ENCODE measurements at regions not wholly inside any gene's neighbourhood (a gene's known extent, or its start where the extent isn't known, plus 50 kb on each side); places are given as distances from the start of the nearest gene placed in this dataset.
"Not testable (repeated sequence)": the region's sequence is repeated elsewhere in the genome, so short reads cannot be mapped to it uniquely, and the experiment has no call there.

GRCh38 chr11:104691129-104691528, 207.1 kb downstream of the CASP12 start:
- no peak overlapping the region for H3K4me3 ChIP-seq (ENCODE audit: insufficient read length, low read depth)
- TF ChIP-seq SUZ12 (IDR thresholded peaks at IDR 0.05; ENCODE audit: extremely low read depth, insufficient read depth, insufficient read length) (no peak), ZNF274 (IDR thresholded peaks at IDR 0.05; ENCODE audit: low read depth, low read length) (no peak)
- H3K4me1 ChIP-seq (ENCODE audit: insufficient read depth, insufficient read length), result no peaks in the 10 kb centered on the region
- H3K9ac ChIP-seq (ENCODE audit: insufficient read length, low read depth), result no peak overlapping the region
- DNase-seq (ENCODE audit: low read depth, low spot score), result no peak
- no peaks in the 10 kb centered on the region for H3K9me3 ChIP-seq (ENCODE audit: insufficient read depth, low read length)
- no peaks in the 10 kb centered on the region for H3K36me3 ChIP-seq (ENCODE audit: insufficient read depth, insufficient read length, low read length)
- no peaks in the 10 kb centered on the region for H3K27me3 ChIP-seq (ENCODE audit: insufficient read depth, insufficient read length)

- DNase-seq (ENCODE audit: low read depth, low spot score), result no peak
- Histone ChIP-seq H3K4me1 (ENCODE audit: insufficient read depth, insufficient read length) (no peaks in the 10 kb centered on the region), H3K9me3 (ENCODE audit: insufficient read depth, low read length) (no peaks in the 10 kb centered on the region), H3K36me3 (ENCODE audit: insufficient read depth, insufficient read length, low read length) (no peaks in the 10 kb centered on the region), H3K27me3 (ENCODE audit: insufficient read depth, insufficient read length) (no peaks in the 10 kb centered on the region), H3K4me3 (ENCODE audit: insufficient read length, low read depth) (no peak overlapping the region), H3K9ac (ENCODE audit: insufficient read length, low read depth) (no peak overlapping the region)
- TF ChIP-seq ZNF274 (IDR thresholded peaks at IDR 0.05; ENCODE audit: low read depth, low read length), result no peak
- TF ChIP-seq SUZ12 (IDR thresholded peaks at IDR 0.05; ENCODE audit: extremely low read depth, insufficient read depth, insufficient read length), result no peak
- no peak for TF ChIP-seq YY1 (IDR thresholded peaks at IDR 0.05; ENCODE audit: insufficient read depth, insufficient read length)
Observed at GRCh38 chr11:104690241-104690640, 208.0 kb downstream of the CASP12 start.

GRCh38 chr11:104688731-104689130, 209.5 kb downstream of the CASP12 start:
- H3K27me3 ChIP-seq (ENCODE audit: insufficient read depth, insufficient read length), result no peaks in the 10 kb centered on the region
- H3K9me3 ChIP-seq (ENCODE audit: insufficient read depth, low read length), result no peaks in the 10 kb centered on the region
- DNase-seq (ENCODE audit: low read depth, low spot score), result no peak
- H3K9ac ChIP-seq (ENCODE audit: insufficient read length, low read depth), result no peak overlapping the region
- no peak for TF ChIP-seq YY1 (IDR thresholded peaks at IDR 0.05; ENCODE audit: insufficient read depth, insufficient read length)
- no peak for TF ChIP-seq SUZ12 (IDR thresholded peaks at IDR 0.05; ENCODE audit: extremely low read depth, insufficient read depth, insufficient read length)
- TF ChIP-seq ZNF274 (IDR thresholded peaks at IDR 0.05; ENCODE audit: low read depth, low read length), result no peak
- no peaks in the 10 kb centered on the region for H3K36me3 ChIP-seq (ENCODE audit: insufficient read depth, insufficient read length, low read length)
- H3K4me3 ChIP-seq (ENCODE audit: insufficient read length, low read depth), result no peak overlapping the region
- H3K4me1 ChIP-seq (ENCODE audit: insufficient read depth, insufficient read length), result no peaks in the 10 kb centered on the region

DNA sequence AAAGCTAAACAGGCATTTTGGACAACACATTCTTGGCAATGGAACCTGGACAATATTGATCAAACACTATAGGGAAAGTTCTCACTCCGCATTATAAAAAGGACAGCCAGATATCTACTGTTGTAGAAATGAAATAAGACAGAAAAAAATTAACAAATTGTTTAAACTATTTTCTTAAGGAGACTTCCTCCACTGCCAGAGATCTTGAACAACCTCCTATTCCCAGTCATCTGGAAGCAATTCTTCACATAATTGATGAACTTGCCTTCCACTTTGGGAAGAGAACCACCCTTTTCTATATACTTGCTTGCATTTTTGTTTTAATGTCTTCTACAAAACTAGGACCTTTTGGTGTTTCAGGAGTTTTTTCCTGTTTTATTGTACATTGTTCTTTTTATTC, 216.1 kb downstream of the CASP12 start:
- no peaks in the 10 kb centered on the region for H3K27me3 ChIP-seq (ENCODE audit: insufficient read depth, insufficient read length)
- H3K4me3 ChIP-seq (ENCODE audit: insufficient read length, low read depth), result no peak overlapping the region
- TF ChIP-seq ZNF274 (IDR thresholded peaks at IDR 0.05; ENCODE audit: low read depth, low read length) (no peak), YY1 (IDR thresholded peaks at IDR 0.05; ENCODE audit: insufficient read depth, insufficient read length) (no peak), SUZ12 (IDR thresholded peaks at IDR 0.05; ENCODE audit: extremely low read depth, insufficient read depth, insufficient read length) (no peak)
- no peak overlapping the region for H3K9ac ChIP-seq (ENCODE audit: insufficient read length, low read depth)
- no peaks in the 10 kb centered on the region for H3K9me3 ChIP-seq (ENCODE audit: insufficient read depth, low read length)
- no peak for DNase-seq (ENCODE audit: low read depth, low spot score)
- H3K4me1 ChIP-seq (ENCODE audit: insufficient read depth, insufficient read length), result no peaks in the 10 kb centered on the region
- H3K36me3 ChIP-seq (ENCODE audit: insufficient read depth, insufficient read length, low read length), result no peaks in the 10 kb centered on the region

- H3K9ac ChIP-seq (ENCODE audit: insufficient read length, low read depth), result no peak overlapping the region
- no peak for DNase-seq (ENCODE audit: low read depth, low spot score)
- no peaks in the 10 kb centered on the region for H3K4me1 ChIP-seq (ENCODE audit: insufficient read depth, insufficient read length)
- no peaks in the 10 kb centered on the region for H3K27me3 ChIP-seq (ENCODE audit: insufficient read depth, insufficient read length)
- no peak for TF ChIP-seq SUZ12 (IDR thresholded peaks at IDR 0.05; ENCODE audit: extremely low read depth, insufficient read depth, insufficient read length)
- no peak for TF ChIP-seq ZNF274 (IDR thresholded peaks at IDR 0.05; ENCODE audit: low read depth, low read length)
- TF ChIP-seq YY1 (IDR thresholded peaks at IDR 0.05; ENCODE audit: insufficient read depth, insufficient read length), result no peak
- H3K36me3 ChIP-seq (ENCODE audit: insufficient read depth, insufficient read length, low read length), result no peaks in the 10 kb centered on the region
- no peaks in the 10 kb centered on the region for H3K9me3 ChIP-seq (ENCODE audit: insufficient read depth, low read length)
- no peak overlapping the region for H3K4me3 ChIP-seq (ENCODE audit: insufficient read length, low read depth)
Observed at GRCh38 chr11:104679258-104679657, 219.0 kb downstream of the CASP12 start.

DNA sequence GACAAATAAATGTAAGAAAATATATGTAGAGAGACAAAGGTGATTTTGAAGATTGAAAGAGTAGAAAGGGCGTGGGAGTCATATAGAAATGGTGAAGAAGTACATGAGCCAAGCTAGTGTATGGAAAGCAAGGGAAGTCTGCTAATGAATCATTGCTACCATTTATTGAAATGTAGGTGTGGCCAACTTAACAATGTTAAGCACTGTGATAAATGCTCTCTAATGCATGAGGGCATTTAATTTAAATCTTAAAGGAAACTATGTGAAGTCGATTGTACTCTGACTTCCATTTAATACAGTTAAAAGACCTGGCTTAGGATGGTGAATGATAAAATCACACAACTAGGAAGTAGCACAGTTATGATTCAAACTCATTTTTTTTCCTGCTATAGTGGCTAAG, 219.9 kb downstream of the CASP12 start:
- no peak for TF ChIP-seq ZNF274 (IDR thresholded peaks at IDR 0.05; ENCODE audit: low read depth, low read length)
- no peak for TF ChIP-seq YY1 (IDR thresholded peaks at IDR 0.05; ENCODE audit: insufficient read depth, insufficient read length)
- no peak for TF ChIP-seq SUZ12 (IDR thresholded peaks at IDR 0.05; ENCODE audit: extremely low read depth, insufficient read depth, insufficient read length)
- Histone ChIP-seq H3K36me3 (ENCODE audit: insufficient read depth, insufficient read length, low read length) (no peaks in the 10 kb centered on the region), H3K27me3 (ENCODE audit: insufficient read depth, insufficient read length) (no peaks in the 10 kb centered on the region), H3K4me1 (ENCODE audit: insufficient read depth, insufficient read length) (no peaks in the 10 kb centered on the region), H3K4me3 (ENCODE audit: insufficient read length, low read depth) (no peak overlapping the region), H3K9ac (ENCODE audit: insufficient read length, low read depth) (no peak overlapping the region), H3K9me3 (ENCODE audit: insufficient read depth, low read length) (no peaks in the 10 kb centered on the region)
- no peak for DNase-seq (ENCODE audit: low read depth, low spot score)

DNA sequence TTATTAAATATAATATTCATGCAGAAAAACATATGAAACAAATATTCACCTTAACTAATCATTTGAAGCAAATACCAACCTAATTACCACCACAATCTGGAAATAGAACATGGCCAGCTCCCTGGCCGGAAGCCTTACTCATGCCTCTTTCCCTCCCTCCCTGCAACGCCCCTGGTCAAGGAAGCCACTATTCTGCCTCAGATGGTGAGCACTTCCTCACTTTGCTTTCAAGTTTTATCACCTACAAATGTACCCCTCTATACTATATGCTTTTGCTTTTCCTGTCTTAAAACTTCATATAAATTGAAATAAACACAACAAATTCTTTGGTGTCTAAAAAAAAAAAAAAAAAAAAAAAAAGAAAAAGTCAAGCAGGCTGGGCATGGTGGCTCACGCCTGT, 221.2 kb downstream of the CASP12 start:
- H3K4me3 ChIP-seq (ENCODE audit: insufficient read length, low read depth); H3K36me3 ChIP-seq (ENCODE audit: insufficient read depth, insufficient read length, low read length); DNase-seq (ENCODE audit: low read depth, low spot score); H3K9ac ChIP-seq (ENCODE audit: insufficient read length, low read depth); H3K27me3 ChIP-seq (ENCODE audit: insufficient read depth, insufficient read length); H3K9me3 ChIP-seq (ENCODE audit: insufficient read depth, low read length); H3K4me1 ChIP-seq (ENCODE audit: insufficient read depth, insufficient read length): not testable (repeated sequence)

GRCh38 chr11:104672897-104673296, 225.4 kb downstream of the CASP12 start:
- Histone ChIP-seq H3K4me3 (ENCODE audit: insufficient read length, low read depth) (no peak overlapping the region), H3K4me1 (ENCODE audit: insufficient read depth, insufficient read length) (no peaks in the 10 kb centered on the region), H3K9me3 (ENCODE audit: insufficient read depth, low read length) (no peaks in the 10 kb centered on the region), H3K27me3 (ENCODE audit: insufficient read depth, insufficient read length) (no peaks in the 10 kb centered on the region), H3K36me3 (ENCODE audit: insufficient read depth, insufficient read length, low read length) (no peaks in the 10 kb centered on the region), H3K9ac (ENCODE audit: insufficient read length, low read depth) (no peak overlapping the region)
- TF ChIP-seq ZNF274 (IDR thresholded peaks at IDR 0.05; ENCODE audit: low read depth, low read length) (no peak), YY1 (IDR thresholded peaks at IDR 0.05; ENCODE audit: insufficient read depth, insufficient read length) (no peak), SUZ12 (IDR thresholded peaks at IDR 0.05; ENCODE audit: extremely low read depth, insufficient read depth, insufficient read length) (no peak)
- DNase-seq (ENCODE audit: low read depth, low spot score), result no peak
